Middle frontal gyrus (tissue), 1 donor: ENCODE measurements at regions not wholly inside any gene's neighbourhood (a gene's known extent, or its start where the extent isn't known, plus 50 kb on each side); places are given as distances from the start of the nearest gene placed in this dataset.

Experiments used
- DNase-seq: peaks from one replicate; pipeline ENCODE4 v3.0.0-alpha.2; 2015; ENCODE audit warnings: low spot score; ENCODE audit errors: extremely low spot score

GRCh38 chr3:56867671-56868070 lies 65.9 kb upstream of the ARHGEF3 start:
- no peak for DNase-seq

GRCh38 chr3:56864918-56865524 lies 63.3 kb upstream of the ARHGEF3 start:
- DNase-seq, result no peak

- no peak for DNase-seq
Measured at GRCh38 chr3:56864090-56864489, 62.3 kb upstream of the ARHGEF3 start.

- no peak for DNase-seq
Measured at GRCh38 chr3:56862352-56863062, 60.8 kb upstream of the ARHGEF3 start.

- DNase-seq, result no peak
Measured at GRCh38 chr3:56861511-56861910, 59.8 kb upstream of the ARHGEF3 start.

GRCh38 chr3:56860939-56861338 lies 59.2 kb upstream of the ARHGEF3 start:
- no peak for DNase-seq

GRCh38 chr3:56860351-56860750 lies 58.6 kb upstream of the ARHGEF3 start:
- DNase-seq, result no peak

GRCh38 chr3:56858331-56858730 lies 56.6 kb upstream of the ARHGEF3 start:
- DNase-seq, result no peak

GRCh38 chr3:56857178-56857577 lies 55.4 kb upstream of the ARHGEF3 start:
- DNase-seq, result no peak

GRCh38 chr3:56856752-56857151 lies 55.0 kb upstream of the ARHGEF3 start:
- DNase-seq, result no peak

- no peak for DNase-seq
Measured at GRCh38 chr3:56855856-56856512, 54.2 kb upstream of the ARHGEF3 start.

GRCh38 chr3:56854856-56855611 lies 53.3 kb upstream of the ARHGEF3 start:
- DNase-seq, result no peak

- no peak for DNase-seq
Measured at GRCh38 chr3:56851966-56852884, 50.5 kb upstream of the ARHGEF3 start.
